Liver (tissue), 8 donors: ENCODE measurements at regions not wholly inside any gene's neighbourhood (a gene's known extent, or its start where the extent isn't known, plus 50 kb on each side); places are given as distances from the start of the nearest gene placed in this dataset.

ENCODE experiments used
- DNase-seq: peaks from one replicate; pipeline ENCODE4 v3.0.0-alpha.2; 2017; ENCODE audit warnings: low spot score
- H3K27ac ChIP-seq, 2 donors: one replicate each; pipeline ENCODE4 v1.7.0; 2013; ENCODE audit warnings: inconsistent platforms in 2 of 2, low read length in 2 of 2, control low read depth in 1 of 2, low read depth in 1 of 2, mild to moderate bottlenecking in 1 of 2
- H3K27me3 ChIP-seq, 4 donors: one replicate each; pipeline versions ENCODE4 v1.6.1 to v1.7.0; 2013; ENCODE audit warnings: low read length in 3 of 4, inconsistent platforms in 1 of 4, mild to moderate bottlenecking in 1 of 4, moderate library complexity in 1 of 4; ENCODE audit not compliant: control insufficient read depth in 4 of 4, insufficient read depth in 4 of 4
- H3K36me3 ChIP-seq, 4 donors: one replicate each; pipeline versions ENCODE4 v1.6.1 to v1.7.0; 2013; ENCODE audit warnings: low read length in 3 of 4, mild to moderate bottlenecking in 3 of 4, low read depth in 1 of 4, moderate library complexity in 1 of 4; ENCODE audit not compliant: control insufficient read depth in 4 of 4, insufficient read depth in 3 of 4
- H3K4me1 ChIP-seq, 4 donors: one replicate each; pipeline versions ENCODE4 v1.6.1 to v1.7.0; 2013; ENCODE audit warnings: low read length in 3 of 4, mild to moderate bottlenecking in 3 of 4, moderate library complexity in 1 of 4; ENCODE audit not compliant: control insufficient read depth in 4 of 4, insufficient read depth in 4 of 4
- H3K4me3 ChIP-seq, 3 donors: one replicate each; pipeline versions ENCODE4 v1.6.1 to v1.7.0; 2013; ENCODE audit warnings: low read length in 3 of 3, control low read depth in 1 of 3, low read depth in 1 of 3, mild to moderate bottlenecking in 1 of 3
- H3K9ac ChIP-seq, 2 donors: one replicate each; pipeline ENCODE4 v1.7.0; 2013; ENCODE audit warnings: low read length in 2 of 2, mild to moderate bottlenecking in 2 of 2, moderate library complexity in 2 of 2, control low read depth in 1 of 2, low read depth in 1 of 2
- H3K9me3 ChIP-seq, 4 donors: one replicate each; pipeline versions ENCODE4 v1.6.1 to v1.7.0; 2013; ENCODE audit warnings: low read length in 3 of 4; ENCODE audit not compliant: control insufficient read depth in 4 of 4
- EGR1 ChIP-seq, 2 donors: IDR thresholded peaks; 2 replicates each; pipeline ENCODE4 v1.6.1; 2016 to 2018; ENCODE audit warnings: antibody characterized with exemption in 2 of 2, low read depth in 2 of 2
- FOXA1 ChIP-seq: IDR thresholded peaks from 2 replicates; pipeline ENCODE4 v1.6.1; 2016; ENCODE audit warnings: antibody characterized with exemption
- FOXA2 ChIP-seq: IDR thresholded peaks from 2 replicates; pipeline ENCODE4 v1.6.1; 2016; ENCODE audit warnings: antibody characterized with exemption
- GABPA ChIP-seq, 2 donors: IDR thresholded peaks in 1 of 2; conservative IDR thresholded peaks in 1 of 2; 2 replicates each; pipeline ENCODE4 v1.6.1; 2016; ENCODE audit warnings: antibody characterized with exemption in 2 of 2, mild to moderate bottlenecking in 1 of 2, moderate library complexity in 1 of 2
- HNF4A ChIP-seq, 2 donors: conservative IDR thresholded peaks; 2 replicates each; pipeline ENCODE4 v1.6.1; 2016; ENCODE audit warnings: antibody characterized with exemption in 2 of 2, mild to moderate bottlenecking in 2 of 2
- HNF4G ChIP-seq: IDR thresholded peaks from 2 replicates; pipeline ENCODE4 v1.6.1; 2016; ENCODE audit warnings: antibody characterized with exemption
- JUND ChIP-seq, 2 donors: IDR thresholded peaks; 2 replicates each; pipeline ENCODE4 v1.6.1; 2016; ENCODE audit warnings: antibody characterized with exemption in 2 of 2
- NR2F2 ChIP-seq: IDR thresholded peaks from 2 replicates; pipeline ENCODE4 v1.6.1; 2016; ENCODE audit warnings: antibody characterized with exemption
- RAD21 ChIP-seq, 2 donors: IDR thresholded peaks; 2 replicates each; pipeline ENCODE4 v1.6.1; 2016; ENCODE audit warnings: antibody characterized with exemption in 2 of 2, mild to moderate bottlenecking in 2 of 2
- RXRA ChIP-seq, 2 donors: IDR thresholded peaks; 2 replicates each; pipeline ENCODE4 v1.6.1; 2017 to 2018; ENCODE audit warnings: antibody characterized with exemption in 2 of 2, mild to moderate bottlenecking in 1 of 2
- SP1 ChIP-seq: IDR thresholded peaks from 2 replicates; pipeline ENCODE4 v1.6.1; 2018; ENCODE audit warnings: antibody characterized with exemption, mild to moderate bottlenecking
- TAF1 ChIP-seq: conservative IDR thresholded peaks from 2 replicates; pipeline ENCODE4 v1.6.1; 2016; ENCODE audit warnings: antibody characterized with exemption, mild to moderate bottlenecking
- YY1 ChIP-seq: IDR thresholded peaks from 2 replicates; pipeline ENCODE4 v1.6.1; 2016; ENCODE audit warnings: antibody characterized with exemption, mild to moderate bottlenecking
- WGBS: extraction: QIAGEN DNeasy Blood & Tissue Kit; methylation state at CpG from one replicate; pipeline ENCODE4 v1.1.7; 2013; 5-methylcytosine and 5-hydroxymethylcytosine counted together
- TF ChIP-seq, protein P1 (sequence below): IDR thresholded peaks from 2 replicates; pipeline ENCODE4 v1.6.1; 2016; ENCODE audit warnings: antibody characterized with exemption, mild to moderate bottlenecking
- TF ChIP-seq, protein P2 (sequence below): IDR thresholded peaks from 2 replicates; pipeline ENCODE4 v1.6.1; 2016; ENCODE audit warnings: antibody characterized with exemption
- TF ChIP-seq, protein P3 (sequence below): fragments of 150-350 bp; IDR thresholded peaks from 2 replicates; pipeline ENCODE4 v1.5.1; 2017; ENCODE audit warnings: improper control_type of control experiment, low read depth, low read length; ENCODE audit not compliant: missing input control
- TF ChIP-seq, protein P4 (sequence below): IDR thresholded peaks from 2 replicates; pipeline ENCODE4 v1.6.1; 2016; ENCODE audit warnings: antibody characterized with exemption
- TF ChIP-seq, protein P5 (sequence below): IDR thresholded peaks from 2 replicates; pipeline ENCODE4 v1.6.1; 2016; ENCODE audit warnings: antibody characterized with exemption
- donor health status: healthy.
- donor health status: healthy.
- donor health status: healthy.
- donor health status: healthy.
- donor health status: healthy.

DNA sequence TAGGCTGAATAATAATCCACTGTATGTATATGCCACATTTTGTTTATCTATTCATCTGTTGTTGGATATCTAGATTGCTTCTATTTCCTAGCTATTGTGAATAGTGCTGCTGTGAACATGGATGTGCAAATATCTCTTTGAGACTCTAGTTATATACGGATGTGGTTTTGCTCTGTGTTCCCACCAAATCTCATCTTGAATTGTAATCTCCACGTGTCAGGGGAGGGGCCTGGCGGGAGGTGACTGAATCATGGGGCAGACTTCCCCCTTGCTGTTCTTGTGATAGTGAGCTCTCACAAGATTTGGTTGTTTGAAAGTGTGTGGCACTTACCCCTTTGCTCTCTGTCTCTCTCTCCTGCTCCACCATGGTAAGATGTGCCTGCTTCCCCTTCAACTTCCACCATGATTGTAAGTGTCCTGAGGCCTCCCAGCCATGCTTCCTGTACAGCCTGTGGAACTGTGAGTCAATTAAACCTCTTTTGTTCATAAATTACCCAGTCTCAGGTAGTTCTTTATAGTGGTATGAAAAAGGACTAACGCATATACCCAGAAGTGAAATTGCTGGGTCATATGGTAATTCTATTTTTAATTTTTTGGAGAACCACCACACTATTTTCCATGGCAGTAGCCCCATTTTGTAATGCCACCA lies 86.1 kb upstream of the UPP2 start:
- H3K4me1 ChIP-seq, result no peaks in the 10 kb centered on the region
- H3K27ac ChIP-seq, result no peak overlapping the region
- H3K9ac ChIP-seq, result no peak overlapping the region
- 83% methylated on average over 4 of the region's 4 CpGs for WGBS
- no peak overlapping the region for H3K4me3 ChIP-seq
- H3K27me3 ChIP-seq, result no peaks in the 10 kb centered on the region
- TF ChIP-seq FOXA2 (no peak), FOXA1 (no peak)
- TF ChIP-seq, protein P1, sequence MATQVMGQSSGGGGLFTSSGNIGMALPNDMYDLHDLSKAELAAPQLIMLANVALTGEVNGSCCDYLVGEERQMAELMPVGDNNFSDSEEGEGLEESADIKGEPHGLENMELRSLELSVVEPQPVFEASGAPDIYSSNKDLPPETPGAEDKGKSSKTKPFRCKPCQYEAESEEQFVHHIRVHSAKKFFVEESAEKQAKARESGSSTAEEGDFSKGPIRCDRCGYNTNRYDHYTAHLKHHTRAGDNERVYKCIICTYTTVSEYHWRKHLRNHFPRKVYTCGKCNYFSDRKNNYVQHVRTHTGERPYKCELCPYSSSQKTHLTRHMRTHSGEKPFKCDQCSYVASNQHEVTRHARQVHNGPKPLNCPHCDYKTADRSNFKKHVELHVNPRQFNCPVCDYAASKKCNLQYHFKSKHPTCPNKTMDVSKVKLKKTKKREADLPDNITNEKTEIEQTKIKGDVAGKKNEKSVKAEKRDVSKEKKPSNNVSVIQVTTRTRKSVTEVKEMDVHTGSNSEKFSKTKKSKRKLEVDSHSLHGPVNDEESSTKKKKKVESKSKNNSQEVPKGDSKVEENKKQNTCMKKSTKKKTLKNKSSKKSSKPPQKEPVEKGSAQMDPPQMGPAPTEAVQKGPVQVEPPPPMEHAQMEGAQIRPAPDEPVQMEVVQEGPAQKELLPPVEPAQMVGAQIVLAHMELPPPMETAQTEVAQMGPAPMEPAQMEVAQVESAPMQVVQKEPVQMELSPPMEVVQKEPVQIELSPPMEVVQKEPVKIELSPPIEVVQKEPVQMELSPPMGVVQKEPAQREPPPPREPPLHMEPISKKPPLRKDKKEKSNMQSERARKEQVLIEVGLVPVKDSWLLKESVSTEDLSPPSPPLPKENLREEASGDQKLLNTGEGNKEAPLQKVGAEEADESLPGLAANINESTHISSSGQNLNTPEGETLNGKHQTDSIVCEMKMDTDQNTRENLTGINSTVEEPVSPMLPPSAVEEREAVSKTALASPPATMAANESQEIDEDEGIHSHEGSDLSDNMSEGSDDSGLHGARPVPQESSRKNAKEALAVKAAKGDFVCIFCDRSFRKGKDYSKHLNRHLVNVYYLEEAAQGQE, result no peak
- H3K9me3 ChIP-seq, result no peaks in the 10 kb centered on the region
- no peak for DNase-seq
- H3K36me3 ChIP-seq, result no peaks in the 10 kb centered on the region

DNA sequence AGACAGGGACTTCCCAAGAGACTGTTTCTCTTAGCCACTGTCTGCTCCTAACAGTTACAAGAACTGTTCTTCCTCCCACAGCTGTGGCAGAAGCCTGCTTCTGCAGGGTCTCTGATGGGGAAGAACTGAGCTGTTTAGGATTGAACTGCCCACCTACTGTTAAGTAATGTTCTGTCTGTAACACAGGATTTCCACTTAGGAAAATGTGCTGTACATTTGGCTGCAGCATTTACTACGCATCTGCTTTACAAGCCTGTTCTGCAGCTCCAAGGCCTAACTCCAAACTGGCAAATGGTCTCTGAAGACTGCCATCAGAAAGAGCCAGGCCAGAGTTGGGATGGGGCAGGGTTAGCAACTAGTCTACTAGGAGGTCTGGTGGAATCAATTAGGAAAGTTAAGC lies 87.8 kb upstream of the UPP2 start:
- Histone ChIP-seq H3K9me3 (no peaks in the 10 kb centered on the region), H3K4me1 (peaks cover 2 to 11% (median 7%) of the 10 kb centered on the region in 4 donors), H3K4me3 (no peak overlapping the region), H3K36me3 (no peaks in the 10 kb centered on the region), H3K27me3 (no peaks in the 10 kb centered on the region), H3K9ac (no peak overlapping the region), H3K27ac (no peak overlapping the region)
- DNase-seq, result no peak
- TF ChIP-seq JUND (IDR thresholded peaks at IDR 0.05) (no peak), HNF4A (conservative IDR thresholded peaks at IDR 0.05) (no peak), SP1 (no peak), RXRA (IDR thresholded peaks at IDR 0.05) (no peak), FOXA1 (no peak), EGR1 (IDR thresholded peaks at IDR 0.05; ENCODE audit: low read depth in 2 of 2) (no peak), RAD21 (IDR thresholded peaks at IDR 0.05) (no peak), HNF4G (no peak), TAF1 (no peak), GABPA (IDR thresholded peaks at IDR 0.05 in 1 of 2, conservative IDR thresholded peaks at IDR 0.05 in 1 of 2) (no peak), NR2F2 (no peak), YY1 (no peak), FOXA2 (no peak)
- TF ChIP-seq, protein P2, sequence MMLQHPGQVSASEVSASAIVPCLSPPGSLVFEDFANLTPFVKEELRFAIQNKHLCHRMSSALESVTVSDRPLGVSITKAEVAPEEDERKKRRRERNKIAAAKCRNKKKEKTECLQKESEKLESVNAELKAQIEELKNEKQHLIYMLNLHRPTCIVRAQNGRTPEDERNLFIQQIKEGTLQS, result no peak
- TF ChIP-seq, protein P3, sequence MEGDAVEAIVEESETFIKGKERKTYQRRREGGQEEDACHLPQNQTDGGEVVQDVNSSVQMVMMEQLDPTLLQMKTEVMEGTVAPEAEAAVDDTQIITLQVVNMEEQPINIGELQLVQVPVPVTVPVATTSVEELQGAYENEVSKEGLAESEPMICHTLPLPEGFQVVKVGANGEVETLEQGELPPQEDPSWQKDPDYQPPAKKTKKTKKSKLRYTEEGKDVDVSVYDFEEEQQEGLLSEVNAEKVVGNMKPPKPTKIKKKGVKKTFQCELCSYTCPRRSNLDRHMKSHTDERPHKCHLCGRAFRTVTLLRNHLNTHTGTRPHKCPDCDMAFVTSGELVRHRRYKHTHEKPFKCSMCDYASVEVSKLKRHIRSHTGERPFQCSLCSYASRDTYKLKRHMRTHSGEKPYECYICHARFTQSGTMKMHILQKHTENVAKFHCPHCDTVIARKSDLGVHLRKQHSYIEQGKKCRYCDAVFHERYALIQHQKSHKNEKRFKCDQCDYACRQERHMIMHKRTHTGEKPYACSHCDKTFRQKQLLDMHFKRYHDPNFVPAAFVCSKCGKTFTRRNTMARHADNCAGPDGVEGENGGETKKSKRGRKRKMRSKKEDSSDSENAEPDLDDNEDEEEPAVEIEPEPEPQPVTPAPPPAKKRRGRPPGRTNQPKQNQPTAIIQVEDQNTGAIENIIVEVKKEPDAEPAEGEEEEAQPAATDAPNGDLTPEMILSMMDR, result no peak
- TF ChIP-seq, protein P4, sequence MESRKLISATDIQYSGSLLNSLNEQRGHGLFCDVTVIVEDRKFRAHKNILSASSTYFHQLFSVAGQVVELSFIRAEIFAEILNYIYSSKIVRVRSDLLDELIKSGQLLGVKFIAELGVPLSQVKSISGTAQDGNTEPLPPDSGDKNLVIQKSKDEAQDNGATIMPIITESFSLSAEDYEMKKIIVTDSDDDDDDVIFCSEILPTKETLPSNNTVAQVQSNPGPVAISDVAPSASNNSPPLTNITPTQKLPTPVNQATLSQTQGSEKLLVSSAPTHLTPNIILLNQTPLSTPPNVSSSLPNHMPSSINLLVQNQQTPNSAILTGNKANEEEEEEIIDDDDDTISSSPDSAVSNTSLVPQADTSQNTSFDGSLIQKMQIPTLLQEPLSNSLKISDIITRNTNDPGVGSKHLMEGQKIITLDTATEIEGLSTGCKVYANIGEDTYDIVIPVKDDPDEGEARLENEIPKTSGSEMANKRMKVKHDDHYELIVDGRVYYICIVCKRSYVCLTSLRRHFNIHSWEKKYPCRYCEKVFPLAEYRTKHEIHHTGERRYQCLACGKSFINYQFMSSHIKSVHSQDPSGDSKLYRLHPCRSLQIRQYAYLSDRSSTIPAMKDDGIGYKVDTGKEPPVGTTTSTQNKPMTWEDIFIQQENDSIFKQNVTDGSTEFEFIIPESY, result no peak
- TF ChIP-seq, protein P1, result no peak
- TF ChIP-seq, protein P5, sequence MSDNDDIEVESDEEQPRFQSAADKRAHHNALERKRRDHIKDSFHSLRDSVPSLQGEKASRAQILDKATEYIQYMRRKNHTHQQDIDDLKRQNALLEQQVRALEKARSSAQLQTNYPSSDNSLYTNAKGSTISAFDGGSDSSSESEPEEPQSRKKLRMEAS, result no peak
- WGBS, result 92% methylated on average over 1 of the region's 1 CpG
